ENCODE measurements at regions not wholly inside any gene's neighbourhood (a gene's known extent, or its start where the extent isn't known, plus 50 kb on each side); places are given as distances from the start of the nearest gene placed in this dataset.

GRCh38 chr12:105761075-105761474 lies 377.7 kb downstream of the NUAK1 start:
- TF ChIP-seq CTCF (conservative IDR thresholded peaks at IDR 0.05 in 1 of 2, IDR thresholded peaks at IDR 0.05 in 1 of 2; ENCODE audit: low read depth in 1 of 2, low read length in 2 of 2) = no peak
- TF ChIP-seq EZH2 (IDR thresholded peaks at IDR 0.05; ENCODE audit: low read length, missing control alignments) = no peak

Measured in fibroblast of lung (primary cell).